GM12874 (cell line): ENCODE measurements at regions not wholly inside any gene's neighbourhood (a gene's known extent, or its start where the extent isn't known, plus 50 kb on each side); places are given as distances from the start of the nearest gene placed in this dataset.

Experiments
- TF ChIP-seq, protein P1 (sequence below): IDR thresholded peaks from 2 replicates; pipeline ENCODE4 v1.5.1; 2011; ENCODE audit warnings: low read depth, mild to moderate bottlenecking, control low read depth, low read length, moderate library complexity; ENCODE audit not compliant: insufficient read depth

DNA sequence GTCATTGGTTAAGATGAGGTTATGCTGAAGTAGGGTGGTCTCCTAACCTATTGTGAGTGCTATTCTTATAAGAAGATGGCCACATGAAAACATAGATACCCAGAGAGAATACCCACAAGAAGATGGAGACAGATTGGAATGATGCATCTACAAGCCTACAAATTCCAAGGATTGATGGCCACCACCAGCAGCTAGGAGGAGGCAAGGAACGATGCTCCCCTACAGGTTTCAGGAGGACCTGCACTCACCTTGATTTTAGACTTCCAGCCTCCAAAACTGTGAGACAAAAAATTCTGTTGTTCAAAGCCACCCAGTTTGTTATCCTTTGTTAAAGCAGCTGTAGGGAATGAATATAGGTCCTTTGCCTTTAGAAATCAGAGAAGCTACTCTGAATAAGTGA, 227.4 kb downstream of the NEDD1 start:
- TF ChIP-seq, protein P1, sequence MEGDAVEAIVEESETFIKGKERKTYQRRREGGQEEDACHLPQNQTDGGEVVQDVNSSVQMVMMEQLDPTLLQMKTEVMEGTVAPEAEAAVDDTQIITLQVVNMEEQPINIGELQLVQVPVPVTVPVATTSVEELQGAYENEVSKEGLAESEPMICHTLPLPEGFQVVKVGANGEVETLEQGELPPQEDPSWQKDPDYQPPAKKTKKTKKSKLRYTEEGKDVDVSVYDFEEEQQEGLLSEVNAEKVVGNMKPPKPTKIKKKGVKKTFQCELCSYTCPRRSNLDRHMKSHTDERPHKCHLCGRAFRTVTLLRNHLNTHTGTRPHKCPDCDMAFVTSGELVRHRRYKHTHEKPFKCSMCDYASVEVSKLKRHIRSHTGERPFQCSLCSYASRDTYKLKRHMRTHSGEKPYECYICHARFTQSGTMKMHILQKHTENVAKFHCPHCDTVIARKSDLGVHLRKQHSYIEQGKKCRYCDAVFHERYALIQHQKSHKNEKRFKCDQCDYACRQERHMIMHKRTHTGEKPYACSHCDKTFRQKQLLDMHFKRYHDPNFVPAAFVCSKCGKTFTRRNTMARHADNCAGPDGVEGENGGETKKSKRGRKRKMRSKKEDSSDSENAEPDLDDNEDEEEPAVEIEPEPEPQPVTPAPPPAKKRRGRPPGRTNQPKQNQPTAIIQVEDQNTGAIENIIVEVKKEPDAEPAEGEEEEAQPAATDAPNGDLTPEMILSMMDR = peak; percentile 37; the same call in 1 of the 2 replicates

DNA sequence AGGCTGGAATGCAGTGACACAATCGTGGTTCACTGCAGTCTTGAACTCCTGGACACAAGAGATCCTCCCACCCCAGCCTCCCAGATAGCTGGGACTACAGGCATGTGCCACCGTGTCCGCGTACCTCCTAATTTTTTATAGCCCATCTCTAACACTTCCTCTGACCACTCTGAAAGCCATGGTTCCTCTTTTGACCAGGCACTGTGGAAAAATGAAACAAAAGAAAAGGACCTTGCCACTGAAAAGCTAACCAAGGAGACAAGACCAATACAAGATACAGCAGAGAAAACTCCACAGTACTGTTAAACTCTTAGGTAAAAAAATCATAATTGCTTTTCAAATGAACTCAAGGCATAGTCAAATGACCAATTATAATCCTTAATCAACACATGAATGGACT, 233.3 kb downstream of the NEDD1 start:
- TF ChIP-seq, protein P1 = no peak

DNA sequence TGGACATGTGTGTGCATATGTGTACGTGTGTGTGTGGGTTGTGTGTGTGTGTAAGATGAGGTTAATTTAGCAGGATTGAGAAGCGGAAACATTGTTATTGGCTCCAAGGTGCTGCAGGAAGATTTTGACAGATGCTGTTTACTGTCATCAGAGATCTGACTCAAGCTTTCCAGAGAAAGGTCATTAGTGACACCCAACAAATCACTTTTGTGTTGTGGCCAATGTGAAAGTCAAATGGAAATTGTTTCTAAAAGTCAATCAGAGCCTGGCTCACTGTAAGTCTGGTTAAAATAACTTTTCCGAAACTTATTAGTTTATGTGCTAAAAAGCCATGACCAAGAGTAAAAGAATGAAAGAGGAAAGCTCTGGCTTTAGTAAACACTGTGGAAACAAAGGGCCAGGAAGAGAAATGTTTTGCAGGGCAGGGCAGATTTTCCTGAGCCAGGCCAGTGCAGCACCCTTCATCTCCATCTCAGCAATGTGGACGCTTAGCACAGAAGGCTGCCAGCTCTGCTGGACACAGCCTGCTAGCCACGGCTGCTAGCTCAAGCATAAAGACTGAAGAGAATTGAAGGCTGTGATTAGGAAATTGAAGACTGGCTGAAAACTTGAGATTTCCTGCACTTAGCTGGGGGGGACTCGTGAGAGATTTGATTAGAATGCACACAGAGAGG, 235.8 kb downstream of the NEDD1 start:
- TF ChIP-seq, protein P1 = no peak

DNA sequence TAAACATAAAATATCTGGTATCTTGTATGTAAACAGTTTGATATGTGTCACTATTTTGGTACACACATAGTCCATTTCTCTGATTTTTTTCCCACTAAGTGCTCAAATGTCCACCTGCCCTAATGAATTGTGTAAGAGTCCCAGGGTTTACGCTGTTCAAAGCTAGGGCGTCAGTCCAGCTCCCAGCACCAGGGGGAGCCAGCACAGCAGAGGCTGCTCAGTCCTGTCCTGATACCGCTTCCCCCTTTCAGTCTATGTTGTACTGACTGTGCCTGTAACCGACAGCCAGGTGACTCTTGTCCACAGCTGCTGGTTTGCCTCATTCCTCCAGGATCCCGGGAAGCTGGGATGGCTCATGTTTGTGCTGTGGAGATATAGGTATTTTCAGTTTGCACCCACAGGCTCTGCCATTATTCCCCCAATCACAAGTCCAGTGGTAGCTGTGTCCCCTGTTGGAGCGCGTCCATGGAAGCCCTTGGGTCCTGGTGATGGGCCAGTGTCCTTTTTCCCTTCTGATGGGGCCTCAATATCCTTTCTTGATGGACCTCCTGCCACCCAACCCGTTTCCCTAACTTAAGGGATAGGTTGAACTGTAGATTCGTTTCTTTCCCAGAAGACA, 242.0 kb downstream of the NEDD1 start:
- TF ChIP-seq, protein P1 = peak; percentile 90

DNA sequence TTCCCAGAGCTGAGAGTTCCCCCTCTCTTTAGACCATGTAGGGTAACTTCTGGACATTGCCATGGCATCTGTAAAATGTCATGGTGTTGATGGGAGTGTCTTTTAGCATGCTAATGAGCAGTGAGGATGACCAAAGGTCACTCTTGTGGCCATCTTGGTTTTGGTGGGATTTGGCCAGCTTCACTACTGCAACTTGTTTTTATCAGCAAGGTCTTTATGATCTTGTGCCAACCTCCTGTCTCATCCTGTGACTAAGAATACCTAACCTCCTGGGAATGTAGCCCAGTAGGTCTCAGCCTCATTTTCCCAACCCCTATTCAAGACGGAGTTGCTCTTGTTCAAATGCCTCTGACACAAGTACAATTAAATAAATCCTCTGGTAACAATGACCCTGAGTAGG, 244.4 kb downstream of the NEDD1 start:
- TF ChIP-seq, protein P1 = no peak

DNA sequence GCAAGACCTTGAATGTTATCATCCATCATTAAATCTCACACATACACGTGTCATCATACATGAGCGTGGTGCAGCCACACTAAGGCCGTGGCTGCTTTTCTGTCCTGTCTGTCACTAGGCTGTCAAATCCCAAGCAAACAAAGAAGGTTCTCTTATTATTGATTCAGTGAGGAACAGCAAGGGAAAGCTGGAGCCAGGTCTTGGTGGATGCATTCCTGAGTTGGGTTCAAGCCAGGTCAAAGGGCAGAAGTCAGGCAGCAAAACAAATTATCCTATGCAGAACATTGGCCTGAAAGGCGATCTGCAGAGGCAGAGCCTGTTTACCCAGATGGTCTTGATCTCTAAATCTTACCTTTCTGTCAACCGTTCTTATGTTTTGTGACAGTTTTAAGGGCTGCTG, 252.3 kb downstream of the NEDD1 start:
- TF ChIP-seq, protein P1 = no peak

DNA sequence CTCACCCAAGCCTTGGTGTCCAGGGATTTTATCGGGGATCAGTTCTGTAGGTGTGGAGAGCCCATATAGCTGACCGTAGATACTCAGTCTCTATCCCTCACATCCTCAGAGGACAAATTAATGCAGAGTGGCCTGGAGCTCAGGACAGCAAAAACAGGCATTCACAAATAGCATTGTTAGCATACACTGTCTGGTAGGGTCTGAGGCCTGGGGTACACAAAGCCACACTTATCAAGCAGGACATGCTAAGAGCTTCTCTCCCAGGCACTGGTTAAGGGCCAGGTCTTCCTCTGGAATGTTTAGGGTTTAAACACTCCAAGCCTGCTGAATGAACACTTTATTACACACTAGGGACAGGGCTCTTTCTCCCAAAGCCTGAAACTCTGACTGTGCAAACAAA, 253.2 kb downstream of the NEDD1 start:
- TF ChIP-seq, protein P1 = no peak
